ENCODE measurements at regions not wholly inside any gene's neighbourhood (a gene's known extent, or its start where the extent isn't known, plus 50 kb on each side); places are given as distances from the start of the nearest gene placed in this dataset.
A peak's percentile ranks its signal among the peaks of the same experiment; 100 is the strongest.

DNA sequence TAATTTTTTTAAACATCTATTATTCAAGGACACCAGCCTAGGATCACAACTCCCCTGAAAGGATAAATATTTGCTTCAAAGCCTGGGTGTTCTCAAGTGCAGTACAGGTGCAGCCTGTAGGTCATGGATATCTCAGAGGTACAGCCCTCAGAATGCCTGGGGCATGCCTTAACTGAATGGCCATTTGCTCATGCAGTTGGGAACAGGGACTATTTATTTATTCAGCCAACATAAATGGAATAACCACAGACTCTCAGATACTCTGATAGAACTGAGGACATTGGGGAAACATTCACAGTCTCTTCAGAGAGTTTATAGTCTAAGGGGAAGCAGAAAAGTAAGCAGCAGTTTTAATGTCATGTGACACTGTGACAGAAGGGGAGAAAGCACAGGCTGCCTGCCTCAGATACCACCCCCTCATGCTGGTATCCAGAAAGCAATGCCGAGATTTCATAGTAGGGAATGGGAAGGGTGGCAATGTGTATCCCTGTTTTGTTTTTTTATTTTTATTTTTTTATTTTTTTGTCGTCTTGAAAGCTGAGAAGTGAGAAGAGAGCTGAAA is 112.6 kb downstream of the MACIR start:
- Histone ChIP-seq H3K27me3 (ENCODE audit: insufficient read depth, low read length) (no peaks in the 10 kb centered on the region), H3K36me3 (ENCODE audit: insufficient read depth, low read length) (no peaks in the 10 kb centered on the region), H3K4me1 (ENCODE audit: insufficient read depth, low read length) (peaks cover 8% of the 10 kb centered on the region), H4K20me1 (ENCODE audit: insufficient read depth, low read length) (no peaks in the 10 kb centered on the region), H3K4me3 (ENCODE audit: insufficient read depth, low read depth, low read length) (no peak overlapping the region), H3K9me3 (ENCODE audit: insufficient read depth, low read depth, low read length) (no peaks in the 10 kb centered on the region), H3K9ac (ENCODE audit: low read length) (no peak overlapping the region), H3K27ac (ENCODE audit: low read depth, low read length) (no peak overlapping the region), H2AFZ (ENCODE audit: low read depth, low read length) (no peak overlapping the region), H3K79me2 (ENCODE audit: insufficient read depth, low read length) (no peaks in the 10 kb centered on the region), H3K4me2 (ENCODE audit: low read length) (no peak overlapping the region)
- FAIRE-seq = no peak
- H3K27ac Mint-ChIP-seq (ENCODE audit: unreplicated experiment) = no peak overlapping the region
- no peak for DNase-seq (ENCODE audit: low read depth)
- H3K27me3 Mint-ChIP-seq (ENCODE audit: low read depth, unreplicated experiment) = no peaks in the 10 kb centered on the region
- H3K36me3 Mint-ChIP-seq (ENCODE audit: low read depth, unreplicated experiment) = no peaks in the 10 kb centered on the region
- no peak overlapping the region for H3K4me3 Mint-ChIP-seq (ENCODE audit: unreplicated experiment)
- H3K4me1 Mint-ChIP-seq (ENCODE audit: low read depth, unreplicated experiment) = peaks cover 11% of the 10 kb centered on the region
- TF ChIP-seq, protein P1, sequence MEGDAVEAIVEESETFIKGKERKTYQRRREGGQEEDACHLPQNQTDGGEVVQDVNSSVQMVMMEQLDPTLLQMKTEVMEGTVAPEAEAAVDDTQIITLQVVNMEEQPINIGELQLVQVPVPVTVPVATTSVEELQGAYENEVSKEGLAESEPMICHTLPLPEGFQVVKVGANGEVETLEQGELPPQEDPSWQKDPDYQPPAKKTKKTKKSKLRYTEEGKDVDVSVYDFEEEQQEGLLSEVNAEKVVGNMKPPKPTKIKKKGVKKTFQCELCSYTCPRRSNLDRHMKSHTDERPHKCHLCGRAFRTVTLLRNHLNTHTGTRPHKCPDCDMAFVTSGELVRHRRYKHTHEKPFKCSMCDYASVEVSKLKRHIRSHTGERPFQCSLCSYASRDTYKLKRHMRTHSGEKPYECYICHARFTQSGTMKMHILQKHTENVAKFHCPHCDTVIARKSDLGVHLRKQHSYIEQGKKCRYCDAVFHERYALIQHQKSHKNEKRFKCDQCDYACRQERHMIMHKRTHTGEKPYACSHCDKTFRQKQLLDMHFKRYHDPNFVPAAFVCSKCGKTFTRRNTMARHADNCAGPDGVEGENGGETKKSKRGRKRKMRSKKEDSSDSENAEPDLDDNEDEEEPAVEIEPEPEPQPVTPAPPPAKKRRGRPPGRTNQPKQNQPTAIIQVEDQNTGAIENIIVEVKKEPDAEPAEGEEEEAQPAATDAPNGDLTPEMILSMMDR (IDR thresholded peaks at IDR 0.05; ENCODE audit: insufficient read depth, low read depth, low read length) = no peak
- TF ChIP-seq EZH2 (IDR thresholded peaks at IDR 0.05; ENCODE audit: insufficient read depth, low read length) = no peak
- H3K9me3 Mint-ChIP-seq (ENCODE audit: unreplicated experiment) = peaks cover 2% of the 10 kb centered on the region

DNA sequence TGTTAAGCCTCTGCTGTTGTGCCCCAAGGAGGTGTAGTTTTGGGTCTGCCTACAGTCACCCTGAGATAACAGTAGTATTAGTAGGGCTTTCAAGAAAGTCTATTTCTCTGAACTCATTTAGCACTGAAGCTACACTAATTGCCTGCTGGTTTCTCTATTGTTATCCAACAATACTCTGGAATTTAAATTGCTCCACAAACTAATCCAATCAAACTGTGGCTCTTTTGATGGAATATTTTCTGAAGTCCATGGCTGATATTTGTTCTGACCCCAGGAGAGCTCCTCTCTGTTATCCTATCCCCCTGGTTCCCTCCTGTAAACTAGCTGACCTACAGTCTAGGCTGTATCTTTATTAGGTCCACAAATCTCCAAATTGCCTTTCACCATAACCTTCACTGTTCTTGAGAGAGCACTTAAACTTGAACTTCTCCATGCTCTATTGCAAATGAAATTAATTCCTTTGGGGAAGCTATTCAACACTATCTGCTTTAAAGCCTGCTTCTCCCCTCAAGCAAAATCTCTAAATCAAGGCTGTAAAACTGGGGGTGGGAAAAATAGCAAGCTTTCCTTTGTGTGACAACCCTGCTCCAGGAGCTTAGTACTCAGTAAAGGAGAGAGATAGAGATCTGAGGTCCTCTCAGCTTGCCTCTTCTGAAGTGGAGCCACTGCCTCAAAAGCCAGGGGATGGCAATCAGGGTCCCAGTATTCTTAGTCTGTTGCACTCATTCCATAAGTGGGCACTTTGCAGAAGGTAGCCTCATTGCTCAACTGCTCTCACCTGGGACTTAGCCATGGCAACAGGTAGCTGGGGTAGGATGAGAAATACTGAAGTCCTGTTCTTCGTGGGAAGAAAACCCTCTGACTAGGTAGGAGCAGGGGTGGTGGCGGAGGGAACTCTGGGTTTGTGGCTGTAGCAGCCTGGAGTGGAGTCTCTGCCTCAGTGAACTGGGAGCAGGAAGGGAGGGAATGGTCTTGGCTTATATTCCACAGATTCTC is 110.9 kb downstream of the MACIR start:
- Histone ChIP-seq H3K4me3 (ENCODE audit: insufficient read depth, low read depth, low read length) (no peak overlapping the region), H3K27ac (ENCODE audit: low read depth, low read length) (no peak overlapping the region), H3K4me2 (ENCODE audit: low read length) (no peak overlapping the region), H3K9me3 (ENCODE audit: insufficient read depth, low read depth, low read length) (no peaks in the 10 kb centered on the region), H4K20me1 (ENCODE audit: insufficient read depth, low read length) (no peaks in the 10 kb centered on the region), H3K9ac (ENCODE audit: low read length) (no peak overlapping the region), H3K36me3 (ENCODE audit: insufficient read depth, low read length) (no peaks in the 10 kb centered on the region), H3K79me2 (ENCODE audit: insufficient read depth, low read length) (no peaks in the 10 kb centered on the region), H3K27me3 (ENCODE audit: insufficient read depth, low read length) (no peaks in the 10 kb centered on the region), H3K4me1 (ENCODE audit: insufficient read depth, low read length) (no peaks in the 10 kb centered on the region), H2AFZ (ENCODE audit: low read depth, low read length) (no peak overlapping the region)
- Mint-ChIP-seq H3K4me1 (ENCODE audit: low read depth, unreplicated experiment) (no peaks in the 10 kb centered on the region), H3K4me3 (ENCODE audit: unreplicated experiment) (no peak overlapping the region), H3K27ac (ENCODE audit: unreplicated experiment) (no peak overlapping the region), H3K27me3 (ENCODE audit: low read depth, unreplicated experiment) (no peaks in the 10 kb centered on the region), H3K9me3 (ENCODE audit: unreplicated experiment) (peaks cover 2% of the 10 kb centered on the region), H3K36me3 (ENCODE audit: low read depth, unreplicated experiment) (no peaks in the 10 kb centered on the region)
- TF ChIP-seq, protein P1 (IDR thresholded peaks at IDR 0.05; ENCODE audit: insufficient read depth, low read depth, low read length) = no peak
- no peak for TF ChIP-seq EZH2 (IDR thresholded peaks at IDR 0.05; ENCODE audit: insufficient read depth, low read length)
- FAIRE-seq = peak; percentile 34
- no peak for DNase-seq (ENCODE audit: low read depth)

Measured in astrocyte (in vitro differentiated cells and primary cell).